ENCODE measurements at regions not wholly inside any gene's neighbourhood (a gene's known extent, or its start where the extent isn't known, plus 50 kb on each side); places are given as distances from the start of the nearest gene placed in this dataset.
A peak's percentile ranks its signal among the peaks of the same experiment; 100 is the strongest.

GRCh38 chr1:101291562-101292380, 55.0 kb downstream of the S1PR1 start (continued):
- no peak for TF ChIP-seq ZNF337 (CRISPR knock-in tag; IDR thresholded peaks at IDR 0.05; ENCODE audit: borderline replicate concordance, low read depth)
- TF ChIP-seq NAIF1 (CRISPR knock-in tag; IDR thresholded peaks at IDR 0.05; ENCODE audit: borderline replicate concordance), result no peak
- TF ChIP-seq ZSCAN5A (CRISPR knock-in tag; IDR thresholded peaks at IDR 0.05; ENCODE audit: borderline replicate concordance), result no peak; the same call in 1 of the 2 replicates
- TF ChIP-seq PREB (CRISPR knock-in tag; IDR thresholded peaks at IDR 0.05), result no peak
- TF ChIP-seq ZNF34 (CRISPR knock-in tag; IDR thresholded peaks at IDR 0.05; ENCODE audit: borderline replicate concordance), result no peak
- no peak for TF ChIP-seq HHEX (CRISPR knock-in tag; IDR thresholded peaks at IDR 0.05)
- no peak for TF ChIP-seq MXI1 (IDR thresholded peaks at IDR 0.05; ENCODE audit: borderline replicate concordance, low read depth, low read length)
- no peak for TF ChIP-seq LRRFIP1 (CRISPR knock-in tag; conservative IDR thresholded peaks at IDR 0.05)
- TF ChIP-seq RFX5 (IDR thresholded peaks at IDR 0.05; ENCODE audit: low read depth, low read length), result no peak
- TF ChIP-seq IRF1 (CRISPR knock-in tag; IDR thresholded peaks at IDR 0.05; ENCODE audit: low read depth), result no peak
- TF ChIP-seq ZNF781 (CRISPR knock-in tag; IDR thresholded peaks at IDR 0.05; ENCODE audit: borderline replicate concordance, not compliant biosample characterization), result no peak
- no peak for TF ChIP-seq ZSCAN31 (CRISPR knock-in tag; IDR thresholded peaks at IDR 0.05; ENCODE audit: low read depth)
- no peak for TF ChIP-seq ZNF609 (CRISPR knock-in tag; IDR thresholded peaks at IDR 0.05; ENCODE audit: borderline replicate concordance)
- TF ChIP-seq SOX6 (IDR thresholded peaks at IDR 0.05), result no peak
- peak; percentile 85 for TF ChIP-seq SOX6 (CRISPR knock-in tag; IDR thresholded peaks at IDR 0.05)
- TF ChIP-seq GMEB2 (CRISPR knock-in tag; IDR thresholded peaks at IDR 0.05; ENCODE audit: low read depth), result no peak

All from HepG2 (cell line).